Uterus (tissue), 3 donors: ENCODE measurements at regions not wholly inside any gene's neighbourhood (a gene's known extent, or its start where the extent isn't known, plus 50 kb on each side); places are given as distances from the start of the nearest gene placed in this dataset.

Source experiments
- DNase-seq, 2 donors: peaks; one replicate each; pipeline ENCODE4 v3.0.0-alpha.2; 2019 to 2020
- H3K27ac ChIP-seq, 2 donors: fragments of 200-600 bp; sonication (generic); 1 replicate in 1 of 2; 2 replicates in 1 of 2; pipeline ENCODE4 v1.5.1; 2016 to 2018
- H3K27me3 ChIP-seq, 2 donors: fragments of 200-600 bp; sonication (generic); one replicate each; pipeline ENCODE4 v1.5.1; 2018 to 2019; ENCODE audit warnings: control low read depth in 1 of 2
- H3K36me3 ChIP-seq, 2 donors: fragments of 200-600 bp; sonication (generic); one replicate each; pipeline ENCODE4 v1.5.1; 2019; ENCODE audit warnings: control low read depth in 1 of 2
- H3K4me1 ChIP-seq, 2 donors: fragments of 200-600 bp; sonication (generic); one replicate each; pipeline ENCODE4 v1.5.1; 2018 to 2019; ENCODE audit warnings: control low read depth in 1 of 2
- H3K4me3 ChIP-seq, 2 donors: fragments of 200-600 bp; sonication (generic); 1 replicate in 1 of 2; 2 replicates in 1 of 2; pipeline ENCODE4 v1.5.1; 2018 to 2019; ENCODE audit warnings: mild to moderate bottlenecking in 1 of 2
- H3K9me3 ChIP-seq, 2 donors: fragments of 200-600 bp; sonication (generic); one replicate each; pipeline ENCODE4 v1.5.1; 2019; ENCODE audit warnings: control low read depth in 1 of 2
- CTCF ChIP-seq, 4 experiments: fragments of 200-600 bp in 2 of 4; fragments of 450-650 bp in 2 of 4; sonication (generic) in 2 of 4; IDR thresholded peaks; one replicate each; pipeline ENCODE4 v1.5.1; 2016 to 2019; ENCODE audit warnings: antibody characterized with exemption in 4 of 4, mild to moderate bottlenecking in 2 of 4, moderate library complexity in 1 of 4
- POLR2A ChIP-seq, 2 donors: fragments of 450-650 bp; IDR thresholded peaks; one replicate each; pipeline ENCODE4 v1.6.1; 2016; ENCODE audit warnings: antibody characterized with exemption in 2 of 2, mild to moderate bottlenecking in 1 of 2, moderate library complexity in 1 of 2
- intact Hi-C: fragments of 100-400 bp; cut with DNase I; formaldehyde crosslinking; loops from one replicate; pipeline ENCODE4 v1.15.1; 2023; ENCODE audit warnings: low total_unique reads
- donor health status: DM: yes; HTN: yes; CAD: no.

GRCh38 chr16:73213732-73214455 lies 166.0 kb upstream of the ZFHX3 start:
- no peak for DNase-seq
- intact Hi-C loops = no loop called here
- TF ChIP-seq CTCF (IDR thresholded peaks at IDR 0.05) (no peak), POLR2A (IDR thresholded peaks at IDR 0.05) (no peak)
- no peak overlapping the region for H3K4me3 ChIP-seq
- H3K4me1 ChIP-seq = no peaks in the 10 kb centered on the region
- peak overlapping the region in 1 of 2 donors; percentile 53 for H3K27ac ChIP-seq
- no peaks in the 10 kb centered on the region for H3K9me3 ChIP-seq
- H3K36me3 ChIP-seq = no peaks in the 10 kb centered on the region
- no peaks in the 10 kb centered on the region for H3K27me3 ChIP-seq

GRCh38 chr16:73212431-73212830 lies 164.5 kb upstream of the ZFHX3 start:
- Histone ChIP-seq H3K36me3 (no peaks in the 10 kb centered on the region), H3K4me1 (no peaks in the 10 kb centered on the region), H3K27me3 (no peaks in the 10 kb centered on the region), H3K27ac (no peak overlapping the region), H3K4me3 (no peak overlapping the region), H3K9me3 (no peaks in the 10 kb centered on the region)
- intact Hi-C loops = no loop called here
- DNase-seq = no peak
- no peak for TF ChIP-seq CTCF (IDR thresholded peaks at IDR 0.05)

DNA sequence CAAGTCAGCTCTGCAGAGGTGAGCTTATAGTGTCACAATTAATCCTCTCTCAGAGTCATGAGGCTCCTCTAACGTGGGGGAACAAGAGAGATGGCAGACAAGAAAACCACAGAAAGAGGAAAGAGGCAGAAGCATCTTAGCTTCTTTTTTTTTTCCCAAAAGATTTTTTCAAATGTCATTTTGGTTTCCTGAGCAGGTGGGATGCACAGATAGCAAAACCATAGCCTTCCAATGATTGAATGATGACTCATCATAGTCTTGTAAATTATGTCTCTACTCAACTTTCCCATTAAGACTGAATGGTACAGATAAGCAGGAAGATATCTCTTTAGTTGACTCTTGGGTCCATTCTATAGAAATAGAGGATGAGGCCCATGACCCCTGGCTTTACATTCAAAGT lies 162.8 kb upstream of the ZFHX3 start:
- Histone ChIP-seq H3K4me3 (no peak overlapping the region), H3K36me3 (no peaks in the 10 kb centered on the region), H3K27me3 (no peaks in the 10 kb centered on the region), H3K9me3 (no peaks in the 10 kb centered on the region), H3K4me1 (no peaks in the 10 kb centered on the region), H3K27ac (no peak overlapping the region)
- intact Hi-C loops = no loop called here
- no peak for TF ChIP-seq CTCF (IDR thresholded peaks at IDR 0.05)
- no peak for TF ChIP-seq POLR2A (IDR thresholded peaks at IDR 0.05)
- DNase-seq = no peak

DNA sequence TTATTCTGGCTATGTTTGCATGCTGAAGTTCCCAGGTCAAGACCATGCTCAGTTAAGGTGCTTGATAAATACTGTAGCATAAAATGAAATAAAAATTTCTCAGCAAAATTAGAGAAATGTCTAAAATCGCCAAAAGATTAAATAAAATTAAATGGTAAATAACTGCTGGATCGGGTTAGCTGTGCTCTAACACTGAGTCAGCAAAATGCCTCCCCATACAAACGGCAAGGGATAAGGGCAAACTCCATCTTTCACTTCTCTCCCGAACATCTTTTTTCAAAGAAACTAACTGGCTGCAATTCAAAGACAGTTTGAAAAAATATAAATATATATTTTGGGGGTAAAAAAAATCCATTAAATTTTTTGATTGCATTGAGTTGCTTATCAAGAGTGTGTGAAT lies 162.2 kb upstream of the ZFHX3 start:
- Histone ChIP-seq H3K4me1 (no peaks in the 10 kb centered on the region), H3K27me3 (no peaks in the 10 kb centered on the region), H3K9me3 (no peaks in the 10 kb centered on the region), H3K4me3 (no peak overlapping the region), H3K36me3 (no peaks in the 10 kb centered on the region), H3K27ac (no peak overlapping the region)
- intact Hi-C loops = no loop called here
- DNase-seq = no peak
- no peak for TF ChIP-seq POLR2A (IDR thresholded peaks at IDR 0.05)
- no peak for TF ChIP-seq CTCF (IDR thresholded peaks at IDR 0.05)

GRCh38 chr16:73209190-73209589 lies 161.3 kb upstream of the ZFHX3 start:
- Histone ChIP-seq H3K27ac (no peak overlapping the region), H3K36me3 (no peaks in the 10 kb centered on the region), H3K9me3 (no peaks in the 10 kb centered on the region), H3K4me3 (no peak overlapping the region), H3K4me1 (no peaks in the 10 kb centered on the region), H3K27me3 (no peaks in the 10 kb centered on the region)
- intact Hi-C loops = no loop called here
- TF ChIP-seq CTCF (IDR thresholded peaks at IDR 0.05) (no peak), POLR2A (IDR thresholded peaks at IDR 0.05) (no peak)
- DNase-seq = no peak
